OCI-LY7 (cell line): ENCODE measurements at regions not wholly inside any gene's neighbourhood (a gene's known extent, or its start where the extent isn't known, plus 50 kb on each side); places are given as distances from the start of the nearest gene placed in this dataset.

Source experiments
- BruUV-seq: library from RNA; stranded (reverse); fragments of 400-500 nt; replicated peaks from 2 replicates; lab custom pipeline; 2021; lab: Mats Ljungman, UMichigan
- CTCF ChIA-PET: fragments of 300-600 bp; sonication (Branson Sonifier 250); formaldehyde crosslinking; loops from one replicate; lab custom pipeline; 2022; ENCODE audit warnings: antibody characterized with exemption; ENCODE audit not compliant: unreplicated experiment; lab: Charles Lee
- POLR2A ChIA-PET: fragments of 300-600 bp; sonication (Branson Sonifier 250); formaldehyde crosslinking; loops from one replicate; lab custom pipeline; 2022; ENCODE audit warnings: antibody characterized with exemption; lab: Charles Lee
- DNase-seq: peaks from one replicate; pipeline ENCODE4 v3.0.0-alpha.2; 2015; ENCODE audit warnings: low spot score
- H2AFZ ChIP-seq: fragments of 200-600 bp; sonication (generic), shearing (Covaris generic); 2 replicates; pipeline ENCODE4 v1.6.1; 2014; ENCODE audit warnings: mild to moderate bottlenecking, antibody characterized with exemption, low read length, moderate library complexity
- H3K27ac ChIP-seq: fragments of 200-600 bp; sonication (generic); 2 replicates; pipeline ENCODE4 v1.5.1; 2014; ENCODE audit warnings: mixed run types, low read depth, mild to moderate bottlenecking, moderate library complexity, low read length, inconsistent platforms; ENCODE audit not compliant: poor library complexity, severe bottlenecking
- H3K36me3 ChIP-seq: fragments of 200-600 bp; sonication (generic); 2 replicates; pipeline ENCODE4 v1.6.1; 2014; ENCODE audit warnings: mild to moderate bottlenecking, antibody characterized with exemption, low read length, moderate library complexity, mixed read lengths; ENCODE audit not compliant: insufficient read depth
- H3K4me1 ChIP-seq: fragments of 200-600 bp; sonication (generic); 2 replicates; pipeline ENCODE4 v1.5.1; 2014; ENCODE audit warnings: mild to moderate bottlenecking, low read length; ENCODE audit not compliant: insufficient read depth, poor library complexity, severe bottlenecking
- H3K4me2 ChIP-seq: fragments of 200-600 bp; sonication (generic); 2 replicates; pipeline ENCODE4 v1.6.1; 2014; ENCODE audit warnings: mild to moderate bottlenecking, low read length
- H3K4me3 ChIP-seq: fragments of 200-600 bp; sonication (generic); 2 replicates; pipeline ENCODE4 v1.5.1; 2014; ENCODE audit warnings: mild to moderate bottlenecking, low read depth, low read length; ENCODE audit not compliant: poor library complexity, severe bottlenecking
- H3K79me2 ChIP-seq: fragments of 200-600 bp; sonication (generic); 2 replicates; pipeline ENCODE4 v1.6.1; 2016; ENCODE audit warnings: low read depth, mild to moderate bottlenecking, low read length, moderate library complexity, mixed read lengths; ENCODE audit not compliant: insufficient read depth
- H3K9me2 ChIP-seq: fragments of 200-600 bp; sonication (generic); 2 replicates; pipeline ENCODE4 v1.6.1; 2016; ENCODE audit warnings: mild to moderate bottlenecking, low read length, mixed read lengths; ENCODE audit not compliant: insufficient read depth
- H3K9me3 ChIP-seq: fragments of 200-600 bp; sonication (generic); 2 replicates; pipeline ENCODE4 v1.6.1; 2014; ENCODE audit warnings: mild to moderate bottlenecking, mixed run types, low read length, mixed read lengths
- H4K20me1 ChIP-seq: fragments of 200-600 bp; sonication (generic); 2 replicates; pipeline ENCODE4 v1.6.1; 2014; ENCODE audit warnings: mild to moderate bottlenecking, antibody characterized with exemption, low read length, moderate library complexity, mixed read lengths; ENCODE audit not compliant: insufficient read depth
- EZH2phosphoT487 ChIP-seq: fragments of 200-600 bp; sonication (generic); IDR thresholded peaks from 2 replicates; pipeline ENCODE4 v1.6.1; 2018; ENCODE audit warnings: low read depth, borderline replicate concordance, mild to moderate bottlenecking, mixed run types, antibody characterized with exemption, low read length, moderate library complexity, mixed read lengths
- intact Hi-C: fragments of 100-400 bp; cut with micrococcal nuclease; formaldehyde crosslinking; loops from one replicate; pipeline ENCODE4 v1.10.0; 2022; ENCODE audit not compliant: unreplicated experiment
- TF ChIP-seq, protein P1 (sequence below): fragments of 200-600 bp; sonication (generic); conservative IDR thresholded peaks from 2 replicates; pipeline ENCODE4 v1.5.1; 2014; ENCODE audit warnings: mild to moderate bottlenecking, antibody characterized with exemption, low read length, moderate library complexity, mixed read lengths

DNA sequence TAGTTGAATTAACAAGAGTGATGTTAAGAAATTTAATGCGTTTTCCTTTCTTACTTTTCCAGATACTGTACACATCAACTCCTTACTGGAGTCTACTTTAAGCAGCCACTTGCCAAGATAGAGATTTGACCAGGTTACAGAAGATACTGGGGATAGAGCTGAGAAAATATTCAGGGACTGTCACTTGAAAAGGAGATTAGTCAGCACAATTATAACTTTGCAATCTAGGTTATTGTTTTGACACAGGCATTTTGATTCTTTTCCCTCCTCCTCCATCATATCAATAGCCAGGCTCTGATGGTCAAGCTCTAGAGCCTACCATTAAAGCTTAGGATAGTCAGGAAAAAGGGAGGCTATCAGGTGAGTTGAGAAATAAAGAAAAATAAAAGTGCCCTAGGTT, 345.9 kb upstream of the ITGA1 start:
- intact Hi-C loops, result no loop called here
- no peak overlapping the region for H3K4me3 ChIP-seq
- TF ChIP-seq, protein P1, sequence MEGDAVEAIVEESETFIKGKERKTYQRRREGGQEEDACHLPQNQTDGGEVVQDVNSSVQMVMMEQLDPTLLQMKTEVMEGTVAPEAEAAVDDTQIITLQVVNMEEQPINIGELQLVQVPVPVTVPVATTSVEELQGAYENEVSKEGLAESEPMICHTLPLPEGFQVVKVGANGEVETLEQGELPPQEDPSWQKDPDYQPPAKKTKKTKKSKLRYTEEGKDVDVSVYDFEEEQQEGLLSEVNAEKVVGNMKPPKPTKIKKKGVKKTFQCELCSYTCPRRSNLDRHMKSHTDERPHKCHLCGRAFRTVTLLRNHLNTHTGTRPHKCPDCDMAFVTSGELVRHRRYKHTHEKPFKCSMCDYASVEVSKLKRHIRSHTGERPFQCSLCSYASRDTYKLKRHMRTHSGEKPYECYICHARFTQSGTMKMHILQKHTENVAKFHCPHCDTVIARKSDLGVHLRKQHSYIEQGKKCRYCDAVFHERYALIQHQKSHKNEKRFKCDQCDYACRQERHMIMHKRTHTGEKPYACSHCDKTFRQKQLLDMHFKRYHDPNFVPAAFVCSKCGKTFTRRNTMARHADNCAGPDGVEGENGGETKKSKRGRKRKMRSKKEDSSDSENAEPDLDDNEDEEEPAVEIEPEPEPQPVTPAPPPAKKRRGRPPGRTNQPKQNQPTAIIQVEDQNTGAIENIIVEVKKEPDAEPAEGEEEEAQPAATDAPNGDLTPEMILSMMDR, result no peak
- no peak for TF ChIP-seq EZH2phosphoT487

DNA sequence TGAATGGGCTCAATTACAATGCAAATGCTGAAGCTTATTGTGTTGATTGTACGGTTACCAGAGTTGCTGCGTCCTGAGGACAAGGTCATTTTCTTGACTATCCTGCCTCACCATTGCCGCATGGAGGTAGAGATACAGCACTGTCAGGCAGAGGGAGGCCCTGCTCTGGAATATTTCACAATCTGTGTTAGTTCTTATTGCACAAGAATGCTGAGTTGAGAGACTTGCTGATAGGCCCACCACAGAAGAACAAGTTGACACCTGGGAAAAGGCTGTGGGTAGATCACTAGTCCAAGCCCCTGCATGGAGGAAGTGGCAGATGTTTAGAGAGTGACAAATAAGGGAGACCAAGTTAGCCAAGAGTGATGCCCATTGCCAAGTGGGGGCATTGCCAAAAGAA, 344.5 kb upstream of the ITGA1 start:
- no peak overlapping the region for H2AFZ ChIP-seq
- H3K4me1 ChIP-seq, result no peaks in the 10 kb centered on the region
- no peak overlapping the region for H3K27ac ChIP-seq
- no peaks in the 10 kb centered on the region for H3K79me2 ChIP-seq
- CTCF ChIA-PET, result no interaction called here
- H4K20me1 ChIP-seq, result no peaks in the 10 kb centered on the region
- H3K9me2 ChIP-seq, result no peaks in the 10 kb centered on the region
- no peaks in the 10 kb centered on the region for H3K36me3 ChIP-seq
- TF ChIP-seq, protein P1, result no peak
- TF ChIP-seq EZH2phosphoT487, result no peak
- BruUV-seq, result no TSS peak
- DNase-seq, result no peak
- POLR2A ChIA-PET, result no interaction called here
- intact Hi-C loops, result no loop called here
- no peak overlapping the region for H3K4me3 ChIP-seq
- no peak overlapping the region for H3K4me2 ChIP-seq
- H3K9me3 ChIP-seq, result no peaks in the 10 kb centered on the region

More for the DNA sequence above, 345.9 kb upstream of the ITGA1 start:
- no peaks in the 10 kb centered on the region for H3K9me3 ChIP-seq
- H3K27ac ChIP-seq, result no peak overlapping the region
- DNase-seq, result no peak
- H3K36me3 ChIP-seq, result no peaks in the 10 kb centered on the region
- ChIA-PET CTCF (no interaction called here), POLR2A (no interaction called here)
- no peaks in the 10 kb centered on the region for H4K20me1 ChIP-seq
- BruUV-seq, result no TSS peak
- no peaks in the 10 kb centered on the region for H3K4me1 ChIP-seq
- H3K9me2 ChIP-seq, result no peaks in the 10 kb centered on the region
- H2AFZ ChIP-seq, result no peak overlapping the region
- no peak overlapping the region for H3K4me2 ChIP-seq
- H3K79me2 ChIP-seq, result no peaks in the 10 kb centered on the region

DNA sequence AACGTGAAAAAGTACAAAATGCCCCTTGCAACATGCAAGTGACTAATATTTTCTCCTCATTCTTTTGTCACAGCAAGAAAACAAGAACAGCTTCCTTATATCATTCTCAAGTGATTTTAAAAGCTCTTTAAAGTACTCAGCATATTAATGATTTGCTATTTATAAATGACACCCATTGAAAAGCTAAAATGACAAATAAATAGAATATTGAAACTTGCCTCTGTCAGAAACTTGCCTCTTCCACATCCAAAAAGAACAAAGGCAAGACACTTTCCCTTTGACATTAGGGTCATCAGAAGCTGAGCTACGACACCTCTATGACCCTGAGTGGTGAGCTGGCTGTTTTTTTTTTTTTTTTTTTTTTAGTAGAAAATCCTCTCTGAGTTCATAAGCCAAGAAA, 339.6 kb upstream of the ITGA1 start:
- CTCF ChIA-PET, result no interaction called here
- no peaks in the 10 kb centered on the region for H3K79me2 ChIP-seq
- no peaks in the 10 kb centered on the region for H3K36me3 ChIP-seq
- no peak overlapping the region for H3K4me3 ChIP-seq
- POLR2A ChIA-PET, result no interaction called here
- H3K9me3 ChIP-seq, result no peaks in the 10 kb centered on the region
- H3K4me2 ChIP-seq, result no peak overlapping the region
- H4K20me1 ChIP-seq, result no peaks in the 10 kb centered on the region
- no peak for TF ChIP-seq EZH2phosphoT487
- TF ChIP-seq, protein P1, result no peak
- BruUV-seq, result no TSS peak
- H3K4me1 ChIP-seq, result no peaks in the 10 kb centered on the region
- no peak for DNase-seq
- no peaks in the 10 kb centered on the region for H3K9me2 ChIP-seq
- intact Hi-C loops, result no loop called here
- H2AFZ ChIP-seq, result no peak overlapping the region
- no peak overlapping the region for H3K27ac ChIP-seq
